SJSA1 (cell line): ENCODE measurements at regions not wholly inside any gene's neighbourhood (a gene's known extent, or its start where the extent isn't known, plus 50 kb on each side); places are given as distances from the start of the nearest gene placed in this dataset.
"Not testable (repeated sequence)": the region's sequence is repeated elsewhere in the genome, so short reads cannot be mapped to it uniquely, and the experiment has no call there.

ENCODE experiments used
- DNase-seq, 2 experiments: peaks; one replicate each; pipeline ENCODE4 v3.0.0-alpha.2; 2015 to 2020; ENCODE audit warnings: low spot score in 2 of 2, low read depth in 1 of 2
- H3K27ac ChIP-seq: fragments of 250-450 bp; sonication (Bioruptor Pico); 2 replicates; pipeline ENCODE4 v1.5.1; 2020; ENCODE audit warnings: mild to moderate bottlenecking, moderate library complexity
- H3K27me3 ChIP-seq: fragments of 250-450 bp; sonication (Bioruptor Pico); replicated peaks from 2 replicates; pipeline ENCODE4 v1.5.1; 2020; ENCODE audit warnings: mild to moderate bottlenecking, moderate library complexity
- H3K36me3 ChIP-seq: fragments of 250-450 bp; sonication (Bioruptor Pico); 2 replicates; pipeline ENCODE4 v1.5.1; 2020; ENCODE audit warnings: mild to moderate bottlenecking
- H3K4me1 ChIP-seq: fragments of 250-450 bp; sonication (Bioruptor Pico); replicated peaks from 2 replicates; pipeline ENCODE4 v1.6.1; 2021; ENCODE audit warnings: mild to moderate bottlenecking
- H3K4me3 ChIP-seq: fragments of 250-450 bp; sonication (Bioruptor Pico); 2 replicates; pipeline ENCODE4 v1.5.1; 2020; ENCODE audit warnings: mild to moderate bottlenecking
- H3K9me3 ChIP-seq: fragments of 250-450 bp; sonication (Bioruptor Pico); replicated peaks from 2 replicates; pipeline ENCODE4 v1.5.1; 2020; ENCODE audit warnings: mild to moderate bottlenecking

DNA sequence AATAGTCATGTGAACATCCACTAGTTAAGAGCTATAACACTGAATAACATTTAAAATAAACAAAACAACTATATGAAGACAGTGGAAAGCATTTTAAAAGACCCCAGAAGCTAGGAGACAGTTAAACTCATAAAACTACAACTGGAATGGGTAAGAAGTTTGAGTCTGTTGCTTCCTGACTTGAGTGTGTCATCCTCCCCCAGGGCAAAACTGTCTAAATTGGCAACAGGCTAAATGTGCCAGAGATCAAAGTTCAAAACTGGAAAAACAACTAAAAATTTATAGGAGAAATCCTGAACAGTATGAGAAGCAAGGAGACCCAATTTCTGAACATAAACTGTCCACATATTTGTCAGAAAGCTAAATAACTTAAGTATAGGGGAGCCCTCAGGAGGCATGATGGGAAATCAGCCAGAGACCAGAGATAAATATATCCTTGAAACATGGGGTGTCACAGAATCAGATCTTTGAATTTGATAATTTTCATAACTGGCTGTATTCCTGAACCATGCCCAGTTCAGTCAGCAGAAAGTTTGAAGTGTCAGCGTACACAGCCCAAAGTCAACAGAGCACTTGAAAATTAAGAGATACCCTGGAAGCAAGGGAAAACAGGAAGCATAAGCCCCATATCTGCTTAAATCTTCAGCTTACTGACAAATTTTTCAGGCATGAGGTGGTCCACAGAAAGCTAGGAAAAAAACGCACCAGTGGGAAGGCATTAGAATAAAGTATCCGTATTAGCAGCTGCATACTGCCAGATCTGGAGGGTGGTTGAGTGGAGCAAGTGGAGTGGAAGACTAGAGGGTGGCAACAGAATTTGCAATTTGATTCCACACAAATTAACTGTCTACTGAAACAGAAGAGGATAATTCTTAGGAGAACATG, 516.1 kb upstream of the MAN1A1 start:
- Histone ChIP-seq H3K4me3 (no peak overlapping the region), H3K27me3 (no peaks in the 10 kb centered on the region), H3K27ac (no peak overlapping the region), H3K36me3 (no peaks in the 10 kb centered on the region), H3K4me1 (no peaks in the 10 kb centered on the region), H3K9me3 (no peaks in the 10 kb centered on the region; the same call in 1 of the 2 replicates)
- no peak for DNase-seq

DNA sequence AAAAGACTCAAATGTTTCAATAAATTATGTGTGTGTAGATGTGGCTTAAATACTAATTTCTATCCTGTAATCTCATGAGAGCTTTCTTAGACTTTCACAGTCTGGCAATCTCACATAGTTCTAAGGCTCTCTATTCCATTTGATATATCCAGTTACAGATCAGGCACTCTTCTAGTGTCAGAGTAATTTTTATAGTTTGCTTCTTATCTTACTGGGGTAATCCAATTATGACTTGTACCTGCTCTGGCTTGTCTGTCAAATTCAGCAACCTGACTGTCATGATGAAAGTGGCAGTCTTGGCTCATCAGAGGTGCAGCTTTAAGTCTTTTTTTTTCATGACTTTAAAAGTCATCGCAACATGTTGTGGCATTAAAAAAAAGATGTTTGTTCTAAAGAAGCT, 513.2 kb upstream of the MAN1A1 start:
- no peak for DNase-seq
- no peaks in the 10 kb centered on the region; the same call in 1 of the 2 replicates for H3K9me3 ChIP-seq
- no peaks in the 10 kb centered on the region for H3K36me3 ChIP-seq
- no peaks in the 10 kb centered on the region for H3K27me3 ChIP-seq
- no peak overlapping the region for H3K4me3 ChIP-seq
- no peaks in the 10 kb centered on the region for H3K4me1 ChIP-seq
- no peak overlapping the region for H3K27ac ChIP-seq

DNA sequence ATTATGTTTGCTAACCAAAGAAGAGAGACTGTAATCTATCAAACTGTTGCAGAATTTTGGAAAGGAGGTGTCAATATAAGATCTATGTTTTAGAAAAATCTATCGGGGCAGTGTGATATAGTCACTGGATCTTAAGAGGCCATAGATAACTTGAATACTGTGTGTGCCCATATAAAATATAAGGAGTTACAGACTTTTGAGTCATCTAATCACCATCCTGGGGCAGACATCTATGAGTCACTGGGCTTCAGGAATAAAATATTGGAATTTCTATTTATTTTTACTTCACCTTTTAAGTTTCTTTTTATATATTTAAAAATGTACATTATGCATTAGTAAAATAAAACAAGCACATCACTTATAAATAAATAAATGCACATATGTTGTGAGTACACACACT, 509.3 kb upstream of the MAN1A1 start:
- no peaks in the 10 kb centered on the region; the same call in 1 of the 2 replicates for H3K9me3 ChIP-seq
- H3K36me3 ChIP-seq = no peaks in the 10 kb centered on the region
- H3K4me3 ChIP-seq = no peak overlapping the region
- no peak for DNase-seq
- no peaks in the 10 kb centered on the region for H3K4me1 ChIP-seq
- H3K27me3 ChIP-seq = no peaks in the 10 kb centered on the region
- H3K27ac ChIP-seq = no peak overlapping the region

DNA sequence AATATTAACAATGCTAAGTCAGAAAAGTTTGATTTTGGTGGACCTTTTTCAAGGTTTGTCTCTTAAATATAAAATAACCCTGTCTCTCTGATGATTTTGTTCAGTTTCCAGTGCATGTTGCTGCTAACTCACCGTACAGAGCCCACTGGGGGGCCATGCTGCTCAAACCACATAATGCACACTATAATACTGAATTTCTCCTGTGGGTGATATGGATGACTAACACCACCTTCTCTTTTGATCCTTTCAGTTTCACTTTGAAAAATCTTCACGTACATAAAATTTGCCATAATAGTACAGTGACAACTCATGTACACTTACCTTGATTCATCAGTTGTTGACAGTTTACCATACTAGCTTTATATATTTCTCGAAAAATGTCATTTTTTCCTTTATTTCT, 506.6 kb upstream of the MAN1A1 start:
- H3K27me3 ChIP-seq = no peaks in the 10 kb centered on the region
- no peak overlapping the region for H3K27ac ChIP-seq
- H3K4me3 ChIP-seq = no peak overlapping the region
- H3K9me3 ChIP-seq = no peaks in the 10 kb centered on the region
- no peak for DNase-seq
- H3K36me3 ChIP-seq = no peaks in the 10 kb centered on the region
- no peaks in the 10 kb centered on the region for H3K4me1 ChIP-seq

GRCh38 chr6:119848696-119849095, 499.1 kb upstream of the MAN1A1 start:
- no peaks in the 10 kb centered on the region for H3K4me1 ChIP-seq
- H3K27me3 ChIP-seq = no peaks in the 10 kb centered on the region; the same call in 1 of the 2 replicates
- no peak overlapping the region for H3K4me3 ChIP-seq
- no peaks in the 10 kb centered on the region for H3K9me3 ChIP-seq
- no peak overlapping the region for H3K27ac ChIP-seq
- no peak for DNase-seq
- no peaks in the 10 kb centered on the region for H3K36me3 ChIP-seq

DNA sequence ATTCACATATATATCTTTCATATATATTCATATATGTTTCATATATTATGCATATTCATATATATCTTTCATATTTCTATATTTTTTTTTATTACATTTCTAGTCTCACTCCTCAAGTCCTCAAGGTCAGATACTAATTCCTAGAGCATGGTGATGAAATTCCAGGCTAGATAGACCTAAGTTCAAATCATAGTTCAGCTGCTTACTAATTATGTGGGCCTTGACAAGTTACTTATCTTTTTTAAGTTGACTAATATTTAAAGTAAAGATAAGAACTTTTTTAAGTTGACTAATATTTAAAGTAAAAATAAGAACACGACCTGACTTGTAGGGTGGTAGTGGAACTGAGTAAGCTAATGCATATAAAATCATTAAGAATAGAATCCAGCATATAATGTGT, 495.6 kb upstream of the MAN1A1 start:
- H3K4me1 ChIP-seq = no peaks in the 10 kb centered on the region
- no peak for DNase-seq
- no peaks in the 10 kb centered on the region for H3K36me3 ChIP-seq
- H3K4me3 ChIP-seq = no peak overlapping the region
- no peaks in the 10 kb centered on the region; the same call in 1 of the 2 replicates for H3K27me3 ChIP-seq
- H3K9me3 ChIP-seq = no peaks in the 10 kb centered on the region
- H3K27ac ChIP-seq = no peak overlapping the region

GRCh38 chr6:119844387-119844786, 494.8 kb upstream of the MAN1A1 start:
- H3K27ac ChIP-seq = no peak overlapping the region
- no peaks in the 10 kb centered on the region for H3K4me1 ChIP-seq
- no peak for DNase-seq
- H3K27me3 ChIP-seq = no peaks in the 10 kb centered on the region; the same call in 1 of the 2 replicates
- H3K4me3 ChIP-seq = no peak overlapping the region
- H3K36me3 ChIP-seq = no peaks in the 10 kb centered on the region
- H3K9me3 ChIP-seq = no peaks in the 10 kb centered on the region

DNA sequence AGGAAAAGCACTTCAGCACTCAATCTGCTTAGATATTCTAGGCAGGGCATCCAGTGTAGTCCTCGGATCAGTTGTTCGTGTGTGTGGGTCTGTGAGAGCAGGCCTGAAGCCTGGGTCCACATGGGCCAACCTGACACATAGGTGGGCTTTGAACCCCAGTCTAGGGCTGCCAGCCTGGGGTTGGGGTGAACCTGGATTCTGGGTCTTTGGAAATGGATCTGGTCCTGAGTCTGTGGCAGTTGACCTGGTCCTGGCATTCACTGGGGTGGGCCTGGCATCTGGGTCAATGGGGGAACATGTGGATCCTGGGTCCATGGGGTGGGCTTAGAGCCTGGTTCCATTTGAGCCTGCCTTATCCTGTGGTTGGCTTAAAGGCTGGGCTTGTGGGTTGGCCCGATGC, 492.6 kb upstream of the MAN1A1 start:
- no peaks in the 10 kb centered on the region for H3K36me3 ChIP-seq
- no peaks in the 10 kb centered on the region for H3K4me1 ChIP-seq
- no peak for DNase-seq

DNA sequence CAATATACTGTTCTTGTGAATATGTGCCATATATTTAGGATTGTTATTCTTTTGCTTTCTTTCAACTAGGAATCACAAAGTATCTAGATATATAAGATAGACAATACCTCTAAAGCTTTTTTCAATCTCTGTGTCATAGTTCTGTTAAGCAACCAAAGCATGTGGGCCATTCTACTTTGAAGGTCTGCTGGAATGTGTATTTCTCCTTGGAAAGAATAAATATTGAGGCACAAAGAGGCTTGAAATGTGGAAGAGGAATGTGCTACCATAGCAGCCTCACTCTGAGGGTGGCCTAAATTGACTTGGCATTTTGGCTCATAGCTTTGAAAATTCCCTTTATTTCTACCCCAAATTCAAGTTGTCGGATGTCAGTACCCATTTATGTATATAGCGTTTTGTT, 488.5 kb upstream of the MAN1A1 start:
- H3K4me3 ChIP-seq = no peak overlapping the region
- no peaks in the 10 kb centered on the region for H3K9me3 ChIP-seq
- no peaks in the 10 kb centered on the region for H3K4me1 ChIP-seq
- no peak for DNase-seq
- no peaks in the 10 kb centered on the region for H3K36me3 ChIP-seq
- H3K27ac ChIP-seq = no peak overlapping the region
- no peaks in the 10 kb centered on the region for H3K27me3 ChIP-seq

More for the DNA sequence above, 492.6 kb upstream of the MAN1A1 start:
- H3K27me3 ChIP-seq = no peaks in the 10 kb centered on the region
- no peak overlapping the region for H3K27ac ChIP-seq
- H3K4me3 ChIP-seq = no peak overlapping the region
- H3K9me3 ChIP-seq = no peaks in the 10 kb centered on the region

DNA sequence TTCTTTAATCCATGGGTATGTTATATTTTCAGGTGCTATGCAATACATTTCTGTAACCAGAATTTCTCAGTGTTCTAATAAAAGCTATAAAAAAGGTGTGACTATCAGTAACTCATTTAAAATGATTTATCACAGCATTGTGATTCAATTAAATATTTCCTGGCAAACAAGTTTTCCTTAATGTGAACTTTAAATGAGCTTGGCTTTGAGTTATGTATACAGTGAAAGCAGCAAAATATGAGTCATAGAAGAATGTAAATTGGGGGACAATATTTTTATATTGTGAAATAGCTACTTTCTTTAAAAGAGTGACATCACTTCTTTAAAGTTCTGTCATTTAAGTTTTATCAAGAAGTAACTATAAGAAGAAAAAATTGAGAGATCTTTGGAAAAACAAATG, 484.9 kb upstream of the MAN1A1 start:
- Histone ChIP-seq H3K36me3 (no peaks in the 10 kb centered on the region), H3K9me3 (no peaks in the 10 kb centered on the region), H3K4me3 (no peak overlapping the region), H3K27me3 (no peaks in the 10 kb centered on the region), H3K27ac (no peak overlapping the region), H3K4me1 (no peaks in the 10 kb centered on the region)
- no peak for DNase-seq

GRCh38 chr6:119832411-119832810, 482.9 kb upstream of the MAN1A1 start:
- no peaks in the 10 kb centered on the region for H3K4me1 ChIP-seq
- H3K27ac ChIP-seq = no peak overlapping the region
- H3K4me3 ChIP-seq = no peak overlapping the region
- no peaks in the 10 kb centered on the region for H3K9me3 ChIP-seq
- no peaks in the 10 kb centered on the region for H3K27me3 ChIP-seq
- no peaks in the 10 kb centered on the region for H3K36me3 ChIP-seq
- no peak for DNase-seq

- DNase-seq = no peak
Observed at GRCh38 chr6:119830494-119831295, 481.1 kb upstream of the MAN1A1 start.

DNA sequence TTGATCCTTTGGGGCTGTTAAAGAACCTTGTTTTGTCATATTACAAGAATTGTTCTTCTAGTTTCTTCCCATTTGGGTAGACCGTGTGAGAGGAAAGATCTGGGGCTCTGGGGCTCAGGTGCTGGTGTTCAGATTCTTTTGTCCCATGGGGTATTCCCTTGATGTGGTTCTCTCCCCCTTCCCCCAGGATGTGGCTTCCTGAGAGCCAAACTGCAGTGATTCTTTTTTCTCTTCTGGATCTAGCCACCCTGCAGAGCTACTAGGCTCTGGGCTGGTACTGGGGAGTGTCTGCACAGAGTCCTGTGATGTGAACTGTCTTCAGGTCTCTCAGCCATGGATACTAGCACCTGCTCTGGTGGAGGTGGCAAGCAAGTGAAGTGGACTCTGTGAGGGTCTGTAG, 480.5 kb upstream of the MAN1A1 start:
- no peak for DNase-seq
- no peaks in the 10 kb centered on the region for H3K4me1 ChIP-seq

More at GRCh38 chr6:119830494-119831295, 481.1 kb upstream of the MAN1A1 start:
- Histone ChIP-seq H3K4me3 (no peak overlapping the region), H3K27ac (no peak overlapping the region), H3K9me3 (no peaks in the 10 kb centered on the region), H3K27me3 (no peaks in the 10 kb centered on the region), H3K36me3 (no peaks in the 10 kb centered on the region), H3K4me1 (no peaks in the 10 kb centered on the region)

DNA sequence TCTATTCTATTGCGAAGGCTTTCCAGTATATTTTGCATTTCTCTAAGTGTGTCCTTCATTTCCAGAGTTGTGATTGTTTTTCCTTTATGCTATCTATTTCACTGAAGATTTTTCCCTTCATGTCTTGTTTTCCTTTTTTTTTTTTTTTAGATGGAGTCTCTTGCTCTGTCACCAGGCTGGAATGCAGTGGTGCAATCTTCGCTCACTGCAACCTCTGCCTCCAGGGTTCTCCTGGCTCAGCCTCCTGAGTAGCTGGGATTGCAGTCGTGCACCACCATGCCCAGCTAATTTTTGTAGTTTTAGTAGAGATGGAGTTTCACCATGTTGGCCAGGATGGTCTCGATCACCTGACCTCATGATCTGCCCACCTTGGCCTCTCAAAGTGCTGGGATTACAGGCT, 479.9 kb upstream of the MAN1A1 start:
- not testable (repeated sequence) for H3K4me3 ChIP-seq, H3K4me1 ChIP-seq, DNase-seq, H3K27ac ChIP-seq, H3K27me3 ChIP-seq, H3K36me3 ChIP-seq, H3K9me3 ChIP-seq

More for the DNA sequence above, 480.5 kb upstream of the MAN1A1 start:
- no peaks in the 10 kb centered on the region for H3K9me3 ChIP-seq
- H3K27me3 ChIP-seq = no peaks in the 10 kb centered on the region
- H3K36me3 ChIP-seq = no peaks in the 10 kb centered on the region
- H3K27ac ChIP-seq = no peak overlapping the region
- H3K4me3 ChIP-seq = no peak overlapping the region
